Transverse colon (tissue), 4 donors: ENCODE measurements at regions not wholly inside any gene's neighbourhood (a gene's known extent, or its start where the extent isn't known, plus 50 kb on each side); places are given as distances from the start of the nearest gene placed in this dataset.

Experiments used
- CTCF ChIP-seq, 5 experiments: fragments of 200-600 bp in 3 of 5; fragments of 450-650 bp in 2 of 5; sonication (generic) in 3 of 5; IDR thresholded peaks; 1 replicate in 2 of 5; 2 replicates in 3 of 5; pipeline ENCODE4 v1.5.1; 2016 to 2017; ENCODE audit warnings: antibody characterized with exemption in 5 of 5, inconsistent platforms in 3 of 5, mild to moderate bottlenecking in 2 of 5, moderate library complexity in 1 of 5
- EP300 ChIP-seq: sonication (generic); formaldehyde crosslinking; IDR thresholded peaks from one replicate; pipeline ENCODE4 v1.6.1; 2017; ENCODE audit warnings: antibody characterized with exemption, low read depth
- POLR2A ChIP-seq: fragments of 450-650 bp; IDR thresholded peaks from one replicate; pipeline ENCODE4 v1.6.1; 2016; ENCODE audit warnings: antibody characterized with exemption, mild to moderate bottlenecking, moderate library complexity
- POLR2AphosphoS5 ChIP-seq, 3 donors: sonication (generic); formaldehyde crosslinking; IDR thresholded peaks; one replicate each; pipeline ENCODE4 v1.6.1; 2016; ENCODE audit warnings: antibody characterized with exemption in 3 of 3

DNA sequence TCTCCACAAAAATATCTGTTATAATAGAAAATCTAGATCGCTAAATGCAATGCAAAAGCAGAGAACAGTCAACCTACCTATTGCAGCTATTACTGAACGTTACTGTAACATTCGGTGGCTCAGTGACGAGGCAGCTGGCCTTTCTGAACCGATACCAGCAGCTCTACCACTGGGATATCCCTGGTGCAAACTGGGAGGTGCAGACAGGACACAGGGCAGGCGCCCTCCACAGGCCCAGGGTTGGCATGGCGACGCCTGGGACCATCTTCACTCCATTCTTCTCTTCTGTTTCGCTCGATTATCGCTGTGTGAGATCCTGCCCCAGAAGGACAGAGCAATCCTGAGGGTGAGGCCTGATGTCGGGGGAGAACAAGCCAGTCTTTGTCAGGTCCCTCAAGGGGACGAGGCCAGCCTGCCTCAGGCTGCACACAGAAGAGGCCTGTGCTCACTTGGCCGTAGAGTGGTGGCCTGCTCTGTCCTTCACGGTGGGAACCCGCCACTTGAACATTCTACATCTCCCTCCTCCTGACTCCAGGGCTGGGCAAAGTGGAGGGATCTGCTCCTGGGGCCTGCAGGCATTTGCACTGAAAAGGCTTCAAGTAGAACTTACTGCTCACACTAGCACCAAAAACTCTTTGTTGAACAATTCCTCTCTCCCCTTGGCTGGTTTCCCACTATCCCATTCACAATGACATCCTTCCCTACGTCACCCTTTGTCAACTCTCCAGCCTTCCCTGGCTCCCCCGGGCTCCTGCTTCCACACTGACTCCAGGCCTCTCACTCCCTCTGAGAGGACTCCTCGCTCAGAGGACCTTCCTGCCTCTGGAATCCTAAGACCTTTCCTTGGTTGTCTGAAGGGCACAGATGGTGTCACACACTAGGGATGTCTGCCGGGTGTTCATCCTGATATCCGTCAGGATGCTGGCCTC is 49.7 kb downstream of the CYRIA start:
- TF ChIP-seq EP300 (no peak), POLR2A (no peak), POLR2AphosphoS5 (IDR thresholded peaks at IDR 0.05) (no peak), CTCF (IDR thresholded peaks at IDR 0.05) (no peak)
